CD14-positive monocyte (primary cell): ENCODE measurements at regions not wholly inside any gene's neighbourhood (a gene's known extent, or its start where the extent isn't known, plus 50 kb on each side); places are given as distances from the start of the nearest gene placed in this dataset.

Source experiments
- DNase-seq, 3 donors: peaks; one replicate each; pipeline ENCODE4 v3.0.0-alpha.2; 2011 to 2022
- H2AFZ ChIP-seq: 2 replicates; pipeline ENCODE4 v1.6.0; 2012; ENCODE audit warnings: mild to moderate bottlenecking, low read depth, low read length, inconsistent platforms; ENCODE audit not compliant: insufficient read depth, poor library complexity, severe bottlenecking
- H3K27ac ChIP-seq, 2 donors: 1 replicate in 1 of 2; 2 replicates in 1 of 2; pipeline ENCODE4 v1.5.1; 2012 to 2013; ENCODE audit warnings: low read length in 2 of 2, control low read depth in 1 of 2, inconsistent platforms in 1 of 2, low read depth in 1 of 2, mild to moderate bottlenecking in 1 of 2
- H3K27me3 ChIP-seq, 2 donors: one replicate each; pipeline versions ENCODE4 v1.6.0 to v1.6.1; 2011 to 2013; ENCODE audit warnings: low read length in 2 of 2; ENCODE audit not compliant: control insufficient read depth in 2 of 2, insufficient read depth in 2 of 2
- H3K36me3 ChIP-seq, 2 donors: replicated peaks in 1 of 2; 1 replicate in 1 of 2; 2 replicates in 1 of 2; pipeline versions ENCODE4 v1.5.1 to v1.6.1; 2012 to 2013; ENCODE audit warnings: low read length in 2 of 2, control low read depth in 1 of 2, inconsistent platforms in 1 of 2, mild to moderate bottlenecking in 1 of 2; ENCODE audit not compliant: insufficient read depth in 2 of 2, control insufficient read depth in 1 of 2
- H3K4me1 ChIP-seq, 2 donors: 1 replicate in 1 of 2; 2 replicates in 1 of 2; pipeline versions ENCODE4 v1.5.1 to v1.6.1; 2012 to 2013; ENCODE audit warnings: low read length in 2 of 2, control low read depth in 1 of 2, inconsistent platforms in 1 of 2, mild to moderate bottlenecking in 1 of 2, moderate library complexity in 1 of 2; ENCODE audit not compliant: insufficient read depth in 2 of 2, control insufficient read depth in 1 of 2
- H3K4me2 ChIP-seq: replicated peaks from 2 replicates; pipeline ENCODE3; 2012; ENCODE audit warnings: low read length, moderate library complexity, mild to moderate bottlenecking; ENCODE audit not compliant: poor library complexity, severe bottlenecking; ENCODE audit errors: extremely low read depth
- H3K4me3 ChIP-seq, 3 experiments: fragments of 200-600 bp in 1 of 3; sonication (generic) in 1 of 3; replicated peaks in 1 of 3; 1 replicate in 2 of 3; 2 replicates in 1 of 3; pipeline ENCODE4 v1.5.1; 2011 to 2013; ENCODE audit warnings: low read length in 3 of 3, mild to moderate bottlenecking in 3 of 3, control low read depth in 2 of 3, low read depth in 2 of 3, inconsistent platforms in 1 of 3, moderate library complexity in 1 of 3
- H3K79me2 ChIP-seq: 2 replicates; pipeline ENCODE4 v1.6.0; 2012; ENCODE audit warnings: mild to moderate bottlenecking, control low read depth, inconsistent platforms, low read length, moderate library complexity; ENCODE audit not compliant: insufficient read depth
- H3K9ac ChIP-seq: 2 replicates; pipeline ENCODE4 v1.6.0; 2017; ENCODE audit warnings: low read length, mild to moderate bottlenecking; ENCODE audit not compliant: insufficient read depth, poor library complexity, severe bottlenecking
- H3K9me3 ChIP-seq, 2 donors: replicated peaks in 1 of 2; 1 replicate in 1 of 2; 2 replicates in 1 of 2; pipeline versions ENCODE4 v1.5.1 to v1.6.1; 2012 to 2013; ENCODE audit warnings: low read length in 2 of 2, control low read depth in 1 of 2; ENCODE audit not compliant: control insufficient read depth in 1 of 2, insufficient read depth in 1 of 2
- H4K20me1 ChIP-seq: 2 replicates; pipeline ENCODE4 v1.6.0; 2012; ENCODE audit warnings: mild to moderate bottlenecking, low read length, control low read depth, moderate library complexity; ENCODE audit not compliant: insufficient read depth
- H3K27ac Mint-ChIP-seq, 7 donors: one replicate each; pipeline ENCODE4 v1.8.0; 2020; ENCODE audit warnings: mild to moderate bottlenecking in 7 of 7, mixed read lengths in 7 of 7, moderate library complexity in 6 of 7, inconsistent platforms in 2 of 7
- H3K27me3 Mint-ChIP-seq, 3 donors: one replicate each; pipeline ENCODE4 v1.8.0; 2021 to 2022; ENCODE audit warnings: low read depth in 3 of 3, mild to moderate bottlenecking in 3 of 3, mixed read lengths in 3 of 3, moderate library complexity in 3 of 3, inconsistent platforms in 1 of 3
- H3K36me3 Mint-ChIP-seq, 2 donors: one replicate each; pipeline ENCODE4 v1.8.0; 2020; ENCODE audit warnings: mixed read lengths in 2 of 2, inconsistent platforms in 1 of 2, mild to moderate bottlenecking in 1 of 2
- H3K4me1 Mint-ChIP-seq: one replicate; pipeline ENCODE4 v1.8.0; 2020; ENCODE audit warnings: mild to moderate bottlenecking, mixed read lengths
- H3K4me3 Mint-ChIP-seq, 2 donors: one replicate each; pipeline ENCODE4 v1.8.0; 2020; ENCODE audit warnings: mild to moderate bottlenecking in 2 of 2, mixed read lengths in 2 of 2, moderate library complexity in 1 of 2
- H3K9me3 Mint-ChIP-seq, 7 donors: one replicate each; pipeline ENCODE4 v1.8.0; 2020 to 2022; ENCODE audit warnings: mixed read lengths in 7 of 7, mild to moderate bottlenecking in 6 of 7, moderate library complexity in 6 of 7, inconsistent platforms in 2 of 7
- CTCF ChIP-seq: fragments of 200-600 bp; IDR thresholded peaks from one replicate; pipeline ENCODE4 v1.8.0; 2022; ENCODE audit warnings: antibody characterized with exemption, mild to moderate bottlenecking
- WGBS: methylation state at CpG from one replicate; pipeline ENCODE4 v1.1.5; 2013; ENCODE audit warnings: missing lambda C conversion rate; ENCODE audit not compliant: insufficient coverage; 5-methylcytosine and 5-hydroxymethylcytosine counted together
- intact Hi-C, 2 donors: fragments of 100-400 bp; cut with micrococcal nuclease; formaldehyde crosslinking; loops; one replicate each; pipeline versions ENCODE4 v1.15.0 to v1.15.1; 2023

DNA sequence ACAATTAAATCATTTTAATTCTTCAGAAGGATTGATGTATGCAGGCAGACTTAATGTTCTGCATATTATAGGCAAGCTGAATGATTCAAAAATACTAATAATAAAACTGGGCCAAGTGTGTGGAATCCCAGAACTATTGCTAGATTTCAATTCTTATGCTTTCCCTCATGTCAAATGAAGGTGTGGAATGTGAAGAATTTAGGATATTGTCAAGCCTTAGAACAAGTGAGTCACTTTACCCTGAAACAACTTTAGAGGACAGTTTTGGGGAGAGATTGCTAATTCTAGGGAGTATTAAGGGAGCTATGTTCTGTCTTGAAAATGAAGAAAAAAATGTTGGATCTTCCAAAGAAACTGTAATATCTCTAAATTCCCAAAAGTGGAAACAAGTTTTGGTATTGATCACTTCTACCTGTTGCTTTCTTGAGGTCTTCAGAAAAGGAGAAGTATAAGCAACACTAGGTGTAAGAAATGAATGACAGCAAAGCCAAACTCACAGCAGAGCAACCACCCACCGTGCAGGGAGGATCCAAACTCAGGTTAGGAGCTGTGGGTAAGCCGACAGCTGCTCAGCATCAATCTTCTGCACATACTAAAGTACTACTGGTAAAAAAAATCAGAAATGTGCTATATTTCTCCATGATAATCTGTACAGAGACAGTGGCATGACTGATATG lies 818.1 kb downstream of the SLC4A3 start:
- H3K79me2 ChIP-seq = no peaks in the 10 kb centered on the region
- peaks cover 6 to 9% of the 10 kb centered on the region in 2 donors for H3K9me3 ChIP-seq
- no peak overlapping the region for H3K4me3 ChIP-seq
- H3K27me3 ChIP-seq = no peaks in the 10 kb centered on the region
- peaks cover 0 to 16% (median 4%) of the 10 kb centered on the region in 7 donors for H3K9me3 Mint-ChIP-seq
- H3K27ac Mint-ChIP-seq = no peak overlapping the region
- no CpG with 5 or more reads among the region's 2 CpGs for WGBS
- H3K4me1 Mint-ChIP-seq = no peaks in the 10 kb centered on the region
- no peak for DNase-seq
- no peak overlapping the region for H2AFZ ChIP-seq
- no peak overlapping the region for H3K9ac ChIP-seq
- H3K4me3 Mint-ChIP-seq = no peak overlapping the region
- no peaks in the 10 kb centered on the region for H3K36me3 ChIP-seq
- no peak for TF ChIP-seq CTCF
- H3K27ac ChIP-seq = no peak overlapping the region
- no peaks in the 10 kb centered on the region for H3K36me3 Mint-ChIP-seq
- no peak overlapping the region for H3K4me2 ChIP-seq
- no peaks in the 10 kb centered on the region for H4K20me1 ChIP-seq
- intact Hi-C loops = no loop called here
- peaks cover 0 to 1% (median 0%) of the 10 kb centered on the region in 3 donors for H3K27me3 Mint-ChIP-seq
- H3K4me1 ChIP-seq = no peaks in the 10 kb centered on the region

- no peak for TF ChIP-seq CTCF
- H3K4me1 Mint-ChIP-seq = no peaks in the 10 kb centered on the region
- H3K9me3 Mint-ChIP-seq = peaks cover 0 to 16% (median 4%) of the 10 kb centered on the region in 7 donors
- no peak overlapping the region for H2AFZ ChIP-seq
- no peaks in the 10 kb centered on the region for H3K4me1 ChIP-seq
- H3K4me2 ChIP-seq = no peak overlapping the region
- H3K36me3 Mint-ChIP-seq = no peaks in the 10 kb centered on the region
- H3K4me3 Mint-ChIP-seq = no peak overlapping the region
- no peaks in the 10 kb centered on the region for H3K79me2 ChIP-seq
- DNase-seq = no peak
- intact Hi-C loops = no loop called here
- H3K27ac ChIP-seq = no peak overlapping the region
- H3K27me3 ChIP-seq = no peaks in the 10 kb centered on the region
- H3K27ac Mint-ChIP-seq = no peak overlapping the region
- H3K4me3 ChIP-seq = no peak overlapping the region
- no peak overlapping the region for H3K9ac ChIP-seq
- H4K20me1 ChIP-seq = no peaks in the 10 kb centered on the region
- no peaks in the 10 kb centered on the region for H3K36me3 ChIP-seq
- peaks cover 6 to 9% of the 10 kb centered on the region in 2 donors for H3K9me3 ChIP-seq
- WGBS = 95% methylated on average over 8 of the region's 8 CpGs
- H3K27me3 Mint-ChIP-seq = peaks cover 0 to 1% (median 0%) of the 10 kb centered on the region in 3 donors
These were observed 818.8 kb downstream of the SLC4A3 start for GRCh38 chr2:220446106-220446712.
